ELF-1 (cell line): ENCODE measurements at regions not wholly inside any gene's neighbourhood (a gene's known extent, or its start where the extent isn't known, plus 50 kb on each side); places are given as distances from the start of the nearest gene placed in this dataset.
"Not testable (repeated sequence)": the region's sequence is repeated elsewhere in the genome, so short reads cannot be mapped to it uniquely, and the experiment has no call there.

Experiments used
- DNase-seq: peaks from one replicate; pipeline ENCODE4 v3.0.0-alpha.2; 2016; ENCODE audit warnings: low read depth, low spot score

DNA sequence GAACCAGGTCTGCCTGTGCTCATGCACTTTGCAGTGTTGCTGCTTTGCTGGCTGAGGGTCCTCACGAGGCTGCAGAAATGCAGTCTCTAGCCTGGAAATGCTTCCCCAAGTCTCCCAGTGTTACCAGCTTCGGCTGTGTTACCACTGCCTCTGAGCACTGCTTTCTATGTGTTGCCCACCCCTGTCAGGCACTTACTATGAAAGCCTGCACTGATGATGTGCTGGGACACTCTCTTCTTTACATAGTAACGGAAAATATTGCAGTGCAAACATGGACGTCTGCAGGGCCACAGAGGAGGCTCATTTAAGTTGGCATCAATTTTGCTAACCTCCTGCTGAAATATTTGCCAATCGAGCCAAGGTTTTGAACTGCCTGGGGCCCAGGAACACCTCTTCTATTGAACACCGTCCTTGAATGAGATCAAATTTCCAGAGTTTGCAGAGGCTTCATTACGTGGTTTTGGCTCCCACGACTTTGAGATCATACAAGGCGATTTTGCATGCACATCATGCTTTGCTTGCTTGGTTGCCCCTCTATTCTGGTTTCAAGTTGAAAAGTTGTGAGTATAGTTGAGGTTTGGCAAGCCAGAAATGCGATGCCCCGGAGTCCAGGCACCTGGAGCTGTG is 404.7 kb upstream of the PODXL start:
- DNase-seq, result no peak

DNA sequence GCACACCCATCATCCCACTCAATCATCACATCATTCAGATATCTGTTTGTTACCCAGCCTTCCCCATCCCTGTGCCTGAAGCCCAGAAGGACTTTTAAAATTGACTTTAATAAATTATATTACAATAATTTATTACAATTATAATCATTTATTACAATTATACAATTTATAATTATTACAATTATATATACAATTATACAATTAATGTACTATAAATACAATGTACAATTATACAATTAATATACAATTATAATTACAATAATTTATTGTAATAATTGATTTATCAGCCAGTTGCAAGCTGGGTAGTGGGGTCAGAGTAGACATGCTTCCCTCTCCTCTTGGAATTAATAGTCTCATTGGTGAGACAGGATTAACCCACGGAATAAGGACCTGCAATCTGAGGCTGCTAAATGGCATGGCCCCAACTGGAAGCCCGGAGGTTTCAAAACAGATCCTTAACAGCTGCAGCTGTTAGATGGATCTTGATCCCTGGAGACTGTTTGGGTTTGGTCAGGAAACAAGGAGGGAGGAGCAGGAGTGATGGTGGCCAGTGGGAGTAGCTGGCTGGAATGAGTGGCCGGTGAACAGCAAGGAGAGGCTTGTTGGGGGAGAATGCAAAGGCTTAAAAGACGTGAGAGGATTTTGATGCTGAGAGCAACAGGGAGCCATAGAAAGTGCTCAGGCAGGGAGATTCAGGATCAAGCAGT is 402.8 kb upstream of the PODXL start:
- no peak for DNase-seq

DNA sequence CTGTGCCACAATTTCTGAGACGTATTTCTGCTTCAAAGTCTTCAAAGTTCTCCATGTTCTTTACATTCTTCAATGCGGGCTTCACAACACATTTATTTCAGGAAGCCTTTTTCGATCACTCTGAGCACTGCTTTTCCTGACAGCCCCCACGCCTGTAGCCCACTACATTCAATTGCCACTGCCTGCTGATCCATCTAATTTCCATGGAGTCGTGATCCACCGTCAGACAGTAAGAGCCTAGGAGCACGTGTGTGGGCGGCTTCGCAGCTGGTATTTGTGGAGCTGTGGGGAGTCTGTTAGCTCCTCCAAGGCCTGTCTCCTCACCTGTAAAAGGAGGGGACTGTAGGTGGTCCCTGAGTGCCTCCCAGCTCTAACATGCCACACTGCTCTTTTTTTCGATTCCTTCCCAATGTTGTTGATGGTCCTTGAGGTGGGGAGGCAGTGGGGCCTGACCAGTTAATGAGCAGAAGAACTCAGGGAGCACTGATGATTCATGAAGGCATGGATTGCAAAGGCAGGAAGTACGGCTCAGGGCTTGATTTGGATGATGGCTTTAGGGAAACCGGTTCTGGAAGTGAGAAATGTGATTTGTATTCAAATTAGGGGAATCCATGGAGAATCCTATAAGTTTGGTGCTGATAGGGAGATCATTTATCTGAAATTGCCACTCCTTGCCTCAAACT is 401.1 kb upstream of the PODXL start:
- no peak for DNase-seq

DNA sequence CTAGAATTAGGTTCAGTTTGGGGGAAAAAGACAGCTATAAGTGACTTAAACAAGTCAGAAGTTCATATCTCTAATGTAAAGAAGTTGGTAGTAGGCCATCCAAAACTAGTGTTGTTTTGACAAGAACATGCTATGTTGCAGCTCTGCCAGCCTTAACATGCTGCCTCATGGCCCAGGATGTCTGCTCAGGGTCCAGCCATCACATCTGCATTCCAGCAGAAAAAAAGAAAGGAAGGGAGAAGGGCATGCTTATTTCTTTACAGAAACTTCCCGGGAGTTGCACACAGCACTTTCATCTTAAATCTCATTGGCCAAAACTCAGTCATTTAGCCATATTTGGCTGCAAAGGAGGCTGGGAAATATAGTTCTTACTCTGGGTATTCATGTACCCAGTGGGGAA is 400.4 kb upstream of the PODXL start:
- no peak for DNase-seq

DNA sequence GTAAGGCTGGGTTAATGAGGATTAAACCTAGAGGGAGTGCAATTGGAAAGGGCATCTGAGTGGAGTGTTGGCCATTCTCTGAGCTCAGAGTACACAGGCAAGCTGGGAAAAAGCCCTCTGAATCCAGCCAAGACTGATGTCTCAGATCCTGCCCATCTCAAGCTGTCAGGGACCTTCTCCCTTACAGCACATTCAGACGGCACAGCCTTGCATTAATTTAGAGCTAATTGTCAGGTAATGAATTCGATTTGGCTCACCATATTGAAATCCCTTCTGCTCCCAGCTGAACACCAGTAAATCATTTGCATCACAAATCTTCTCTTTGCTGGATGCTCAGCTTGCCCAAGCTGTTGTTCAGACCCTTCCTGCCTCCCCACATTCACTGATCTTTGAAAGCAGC is 399.3 kb upstream of the PODXL start:
- no peak for DNase-seq

DNA sequence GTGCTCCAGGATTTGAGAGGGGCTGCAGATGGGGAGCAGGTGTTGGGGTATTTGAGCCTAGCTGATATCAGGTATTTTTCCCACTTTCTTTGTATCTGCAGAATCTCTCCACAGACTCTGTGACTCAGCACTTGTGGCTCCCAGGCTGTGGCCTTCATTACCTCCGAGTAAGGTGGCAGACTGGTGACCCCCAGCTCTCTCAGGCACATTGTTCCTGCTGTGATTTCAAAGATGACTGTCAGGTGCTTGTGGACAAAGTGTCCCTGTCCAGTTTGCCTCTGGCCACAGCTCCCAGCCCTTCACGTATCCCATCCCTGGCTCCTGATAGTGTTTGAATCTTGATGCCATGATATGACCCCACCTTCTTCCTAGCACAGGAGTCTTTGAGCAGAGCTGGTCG is 396.8 kb upstream of the PODXL start:
- DNase-seq, result no peak

DNA sequence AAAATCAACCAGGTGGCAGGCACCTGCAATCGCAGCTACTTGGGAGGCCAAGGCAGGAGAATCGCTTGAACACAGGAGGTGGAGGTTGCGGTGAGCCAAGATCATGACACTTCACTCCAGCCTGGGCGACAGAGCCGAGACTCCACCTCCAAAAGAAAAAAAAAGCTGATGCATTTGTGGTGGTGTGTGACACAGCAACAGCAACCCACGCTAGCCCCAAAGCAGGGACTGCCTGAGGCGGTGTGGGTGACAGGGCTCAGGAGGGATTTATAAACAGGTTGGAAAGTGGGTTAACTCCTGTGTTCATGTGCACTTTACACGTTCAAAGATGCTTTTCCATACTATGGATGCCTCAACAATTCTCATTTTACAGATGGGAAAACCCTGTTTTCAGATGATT is 395.9 kb upstream of the PODXL start:
- DNase-seq, result no peak

DNA sequence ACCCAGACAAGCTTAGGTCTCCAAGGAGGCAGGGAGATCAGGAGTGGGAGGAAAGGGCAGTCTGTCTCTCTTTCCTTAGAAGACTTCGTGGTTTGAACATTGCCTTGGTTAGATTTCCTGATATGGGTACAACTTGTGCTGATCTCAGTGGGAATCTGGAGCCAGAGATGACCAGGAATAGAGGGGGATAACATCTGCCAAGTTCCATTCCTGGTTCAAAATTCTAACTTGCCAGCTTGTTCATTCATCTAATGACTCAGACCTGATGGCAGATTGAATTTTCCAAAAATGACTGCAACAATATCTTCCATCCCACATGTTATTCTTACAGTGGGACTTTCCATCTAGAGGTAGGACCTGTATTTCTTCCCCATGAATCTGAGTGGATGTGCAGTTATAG is 394.3 kb upstream of the PODXL start:
- DNase-seq, result no peak

DNA sequence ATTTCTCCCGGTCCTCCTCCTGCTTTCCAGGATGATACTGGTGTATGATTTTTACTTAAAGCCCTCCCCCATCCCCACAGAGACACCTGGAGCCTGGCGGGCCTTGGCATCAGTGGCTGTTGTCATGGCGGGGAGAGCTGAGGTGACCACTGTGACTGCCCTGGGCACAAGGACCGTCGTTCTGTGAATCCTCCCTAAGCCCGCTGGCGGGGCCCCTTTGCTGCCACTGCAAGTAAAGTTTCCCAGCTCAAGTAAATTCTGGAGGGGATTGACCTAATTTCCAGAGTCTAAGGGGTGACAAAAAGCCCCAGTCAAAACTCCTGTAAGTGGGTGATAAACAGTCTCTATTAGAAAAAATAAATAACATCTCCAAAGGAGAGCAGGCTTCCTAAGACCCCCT is 393.2 kb upstream of the PODXL start:
- DNase-seq, result no peak

DNA sequence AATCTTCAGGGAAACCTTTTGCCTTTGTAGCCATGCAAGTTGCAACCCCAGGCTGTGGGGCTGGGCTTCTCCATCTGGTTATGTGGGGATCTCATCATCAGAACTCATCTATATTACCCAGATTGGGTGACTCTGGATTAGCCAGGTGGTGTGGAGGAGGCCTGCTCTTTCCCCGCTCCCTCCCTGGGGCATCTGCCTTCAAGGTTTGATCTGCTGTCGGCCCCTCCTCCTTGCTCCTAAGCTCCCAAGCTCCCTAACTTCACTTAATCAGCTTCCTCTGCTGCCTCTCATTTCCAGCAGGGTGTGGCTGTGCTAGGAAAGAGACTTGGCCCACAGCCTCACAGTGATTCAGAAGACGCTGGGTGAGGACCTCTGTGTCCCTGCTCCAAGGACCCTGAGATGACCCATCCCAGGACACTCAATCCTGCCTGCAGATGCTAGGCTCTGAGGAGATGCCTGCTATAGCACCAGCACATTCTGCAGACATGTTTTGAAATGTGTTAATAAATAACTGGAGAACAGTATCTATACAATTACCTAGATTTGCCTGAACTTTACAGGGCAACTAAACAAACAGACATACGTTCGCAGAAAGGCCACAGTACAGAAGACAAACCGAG is 392.1 kb upstream of the PODXL start:
- no peak for DNase-seq

DNA sequence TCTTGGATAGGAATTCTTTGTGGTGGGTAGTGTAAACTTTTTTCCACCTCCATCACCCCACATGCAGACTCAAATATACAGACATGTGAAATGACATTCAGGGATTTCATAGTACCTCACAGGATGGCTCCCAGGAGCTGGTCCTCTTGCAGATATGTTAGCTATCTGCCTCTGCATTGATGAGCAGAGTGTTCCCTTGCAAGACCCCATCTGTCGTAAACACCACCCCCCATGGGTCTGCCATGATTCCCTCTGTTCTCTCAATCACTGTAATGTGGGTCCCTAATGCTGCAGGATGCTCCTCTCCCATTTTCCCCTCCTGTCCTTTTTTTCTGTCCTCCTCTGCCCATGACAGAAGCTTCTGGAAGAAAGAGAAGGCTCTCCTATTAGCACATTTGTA is 391.2 kb upstream of the PODXL start:
- DNase-seq, result no peak

DNA sequence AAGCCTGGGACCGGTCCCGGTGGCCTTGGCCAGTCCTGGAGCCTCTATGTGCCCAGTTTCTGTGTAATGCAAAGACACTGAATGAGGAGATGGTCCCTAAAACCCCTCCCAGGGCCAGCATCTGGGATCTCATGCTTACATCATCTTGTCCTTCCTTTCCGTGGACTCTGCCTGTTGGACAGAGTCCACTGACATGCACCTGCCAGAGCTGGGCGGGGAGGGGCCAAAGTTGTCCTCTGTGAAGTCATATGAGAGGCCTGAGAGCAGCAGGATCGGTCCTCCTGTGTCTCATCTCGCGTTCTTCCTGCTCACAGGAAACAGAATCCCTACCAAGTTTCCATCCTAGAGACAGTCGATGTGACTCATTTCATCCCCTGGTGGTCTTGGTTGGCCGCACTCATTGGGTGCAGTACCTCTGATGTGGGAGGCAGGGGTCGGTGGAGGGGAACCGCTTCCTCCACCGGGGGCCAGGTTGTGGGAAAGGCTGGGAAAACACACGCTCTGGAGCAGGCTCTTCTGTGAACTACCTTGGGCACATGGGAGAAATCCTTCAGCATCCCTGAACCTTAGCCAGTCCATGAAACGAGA is 389.6 kb upstream of the PODXL start:
- no peak for DNase-seq

DNA sequence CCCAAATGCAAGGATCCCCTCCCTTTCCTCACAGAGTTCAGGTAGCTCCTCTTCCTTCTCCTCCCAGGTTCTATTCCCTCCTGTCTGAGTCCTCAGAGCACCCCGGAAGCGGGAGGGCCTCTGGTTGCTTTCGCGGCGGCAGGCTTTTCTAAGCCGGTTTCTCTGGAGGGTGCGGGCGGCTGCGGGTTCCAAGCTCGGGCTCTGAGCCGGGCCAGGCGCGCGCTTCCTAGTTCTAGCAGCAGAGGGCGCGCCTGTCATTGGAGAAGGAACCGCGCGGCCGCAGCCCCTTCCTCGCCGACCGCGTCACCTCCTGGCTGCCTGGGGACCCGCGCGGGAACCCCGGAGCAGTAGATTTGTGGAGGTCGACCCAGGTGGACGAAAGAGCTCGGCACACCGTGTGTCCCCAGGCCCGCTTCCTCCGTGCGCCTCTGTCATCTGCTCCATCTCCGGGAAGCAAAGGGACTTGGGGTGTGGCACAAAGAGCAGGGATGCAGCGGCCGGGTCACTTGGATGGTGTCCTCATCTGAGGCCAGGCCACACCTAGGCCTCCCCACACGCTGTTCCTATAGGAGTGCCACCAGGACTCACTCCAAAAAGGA is 389.0 kb upstream of the PODXL start:
- peak; percentile 87 for DNase-seq

DNA sequence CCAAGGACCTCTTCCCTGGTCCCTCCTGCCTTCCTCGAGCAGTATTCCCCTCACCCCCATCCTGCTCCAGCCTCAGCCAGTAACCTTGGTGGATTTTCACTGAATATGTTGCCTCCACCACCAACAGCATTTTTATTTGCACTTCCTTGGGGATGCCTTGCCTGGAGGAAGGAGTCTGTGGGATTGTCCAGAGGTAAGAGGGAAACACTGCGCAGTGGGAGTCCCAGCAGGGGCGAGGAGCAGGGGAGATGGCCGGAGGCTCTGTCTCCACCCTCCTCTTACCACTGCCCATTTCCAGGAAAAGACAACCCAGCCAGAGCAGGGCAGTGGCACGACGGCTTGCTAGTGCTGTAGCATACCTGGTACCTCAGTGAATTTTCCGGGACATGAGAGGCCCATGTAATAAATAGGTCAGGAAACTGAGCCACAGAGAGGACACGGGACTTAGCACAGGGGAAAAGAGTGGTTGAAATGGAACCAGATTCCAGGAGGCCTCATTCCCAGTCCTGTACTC is 388.2 kb upstream of the PODXL start:
- DNase-seq, result no peak

DNA sequence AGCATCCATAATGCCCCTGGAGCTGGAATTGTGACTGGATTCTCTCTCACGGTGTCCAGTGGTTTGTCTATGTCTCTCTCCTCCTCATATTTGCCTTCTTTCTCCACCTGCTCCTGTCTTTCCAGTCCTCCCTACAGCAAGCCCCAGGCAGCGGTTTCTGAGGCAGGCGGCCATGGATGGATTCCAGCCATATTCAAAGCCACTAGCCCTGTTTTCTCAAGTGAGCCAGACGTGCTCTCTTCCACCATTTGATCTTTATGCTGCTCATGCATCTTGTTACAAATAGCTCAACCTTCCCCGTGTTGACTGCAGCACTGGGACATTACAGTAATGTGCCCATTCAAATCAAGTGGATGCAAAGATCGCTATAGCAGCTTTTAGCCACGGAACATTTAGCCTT is 387.2 kb upstream of the PODXL start:
- no peak for DNase-seq

DNA sequence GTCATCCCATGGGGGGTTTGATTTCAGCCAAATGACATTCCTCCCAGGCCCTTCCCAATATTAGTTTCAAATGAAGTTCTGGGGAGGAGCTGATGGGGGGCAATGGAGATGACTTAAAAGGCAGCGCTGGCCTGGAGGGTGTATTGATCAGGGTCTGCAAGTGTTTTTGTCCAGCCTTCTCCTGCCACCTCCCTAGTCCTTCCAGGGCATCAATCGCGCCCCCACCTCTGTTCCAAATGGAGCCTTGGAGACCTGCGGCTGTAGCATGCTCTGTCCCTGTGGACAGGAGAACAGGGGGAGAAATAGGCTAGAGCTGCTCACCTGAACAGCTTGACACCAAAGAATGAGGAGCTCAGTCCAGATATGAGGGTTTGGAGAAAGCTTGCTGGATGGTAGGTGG is 386.8 kb upstream of the PODXL start:
- no peak for DNase-seq

DNA sequence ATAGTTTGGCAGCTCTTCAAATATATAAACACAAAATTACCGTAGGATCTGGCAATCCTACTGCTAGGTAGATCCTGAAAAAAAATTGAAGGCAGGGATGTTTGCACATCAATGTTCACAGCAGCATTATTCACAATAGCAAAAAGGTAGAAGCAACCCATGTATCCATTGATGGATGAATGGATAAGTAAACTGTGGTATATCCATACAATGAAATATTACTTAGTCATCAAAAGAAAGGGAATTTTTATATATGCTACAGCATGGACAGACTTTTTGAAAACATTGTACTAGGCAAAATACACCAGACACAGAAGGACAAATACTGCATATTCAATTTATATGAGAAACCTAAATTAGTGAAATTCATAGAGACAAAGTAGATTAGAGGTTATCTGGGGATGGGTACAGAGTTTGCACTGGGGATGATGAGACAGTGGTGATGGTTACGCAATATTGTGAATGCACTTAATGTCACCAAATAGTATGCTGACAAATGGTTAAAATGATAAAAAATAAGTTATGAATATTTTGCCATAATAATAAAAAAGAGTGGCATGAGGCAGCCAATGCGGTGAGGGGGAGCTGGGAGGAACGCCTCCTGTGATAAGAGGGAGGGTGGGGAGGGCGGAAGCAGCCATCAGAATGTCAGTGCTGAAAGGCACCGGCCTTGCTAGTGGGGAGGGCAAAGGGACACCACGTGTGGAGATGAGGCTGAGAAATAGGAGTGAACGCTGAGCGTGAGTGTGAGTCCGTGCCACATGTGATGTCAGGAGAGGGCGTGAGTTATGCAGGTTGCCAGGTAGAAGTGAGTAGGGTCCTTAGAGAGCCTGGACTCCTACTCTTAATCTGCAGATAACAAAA is 386.1 kb upstream of the PODXL start:
- no peak for DNase-seq

DNA sequence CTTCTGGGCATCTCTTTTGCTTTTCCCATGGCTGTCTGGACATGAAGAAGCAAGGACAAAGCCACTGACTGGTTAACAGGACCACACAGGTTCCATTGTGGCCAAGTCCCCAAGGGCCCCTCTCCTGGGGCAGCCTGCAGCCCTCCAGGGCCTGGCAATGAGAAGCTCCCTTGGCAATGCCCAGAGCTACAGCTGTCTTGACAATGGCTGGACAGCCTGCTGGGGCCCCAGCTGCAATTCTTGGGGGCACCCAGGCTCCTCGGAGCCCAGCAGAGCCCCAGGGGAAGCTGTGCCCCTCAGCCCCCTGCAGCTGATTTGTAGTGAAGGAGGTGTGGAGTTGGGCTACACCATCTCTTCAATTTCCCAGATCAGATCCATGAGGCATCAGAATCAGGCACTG is 384.9 kb upstream of the PODXL start:
- no peak for DNase-seq

DNA sequence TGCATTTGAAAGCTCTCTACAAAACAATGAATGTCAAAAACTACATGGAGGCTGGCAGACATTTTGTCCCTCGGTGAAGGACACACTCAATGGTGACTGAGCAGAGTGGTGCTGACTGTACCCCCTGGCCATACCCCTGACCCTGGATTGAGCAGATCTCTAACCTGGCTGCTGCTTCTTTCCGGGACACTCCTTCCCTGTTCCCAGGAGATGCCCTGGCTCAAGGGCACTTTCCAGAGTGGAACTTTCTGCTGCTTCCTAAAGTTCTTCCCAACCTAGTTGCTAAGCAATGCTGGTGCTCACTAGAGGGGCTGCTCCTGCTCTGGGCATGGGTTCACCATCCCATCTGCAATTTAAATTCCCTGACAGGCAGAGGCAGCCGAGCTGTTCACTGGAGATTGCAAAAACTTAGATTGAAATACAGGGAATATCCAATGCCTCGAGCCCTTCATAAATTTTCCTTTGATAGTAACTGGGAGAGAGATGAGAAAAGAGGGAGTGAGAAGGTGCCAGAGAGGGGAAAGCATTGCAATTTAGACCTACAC is 384.3 kb upstream of the PODXL start:
- no peak for DNase-seq

DNA sequence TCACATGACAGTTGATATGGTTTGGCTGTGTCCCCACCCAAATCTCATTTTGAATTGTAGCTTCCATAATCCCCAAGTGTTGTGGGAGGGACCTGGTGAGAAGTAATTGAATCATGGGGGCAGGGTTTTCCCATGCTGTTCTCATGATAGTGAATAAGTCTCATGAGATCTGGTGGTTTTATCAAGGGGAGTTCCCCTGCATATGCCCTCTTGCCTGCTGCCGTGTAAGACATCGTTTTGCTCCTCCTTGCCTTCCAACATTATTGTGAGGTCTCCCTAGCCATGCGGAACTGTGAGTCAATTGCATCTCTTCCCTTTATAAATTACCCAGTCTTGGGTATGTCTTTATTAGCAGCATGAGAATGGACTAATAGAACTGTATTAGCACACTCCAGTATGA is 382.4 kb upstream of the PODXL start:
- DNase-seq, result not testable (repeated sequence)
